ENCODE measurements at regions not wholly inside any gene's neighbourhood (a gene's known extent, or its start where the extent isn't known, plus 50 kb on each side); places are given as distances from the start of the nearest gene placed in this dataset.
"Not testable (repeated sequence)": the region's sequence is repeated elsewhere in the genome, so short reads cannot be mapped to it uniquely, and the experiment has no call there.

DNA sequence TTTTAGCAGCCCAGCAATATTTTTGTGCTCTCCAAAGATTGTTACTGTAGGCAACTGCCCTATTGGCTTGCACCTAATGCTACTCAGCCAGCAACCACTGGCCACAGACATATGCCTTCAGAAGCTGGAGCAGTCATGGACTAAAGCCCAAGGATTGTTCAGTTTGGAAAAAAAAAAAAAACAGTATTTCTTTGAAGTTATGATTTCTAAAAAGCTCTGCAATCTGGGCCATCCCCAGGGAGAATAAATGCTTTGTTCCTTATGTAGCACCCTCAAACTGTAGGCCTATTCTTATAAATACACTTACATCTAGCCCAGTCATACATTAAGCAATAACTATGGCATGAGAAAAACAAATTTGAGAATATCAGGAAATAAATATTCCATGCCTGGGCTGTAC, 2190.5 kb upstream of the RAG2 start:
- Histone ChIP-seq H3K9me3 (ENCODE audit: low read depth) (no peaks in the 10 kb centered on the region), H3K27me3 (no peaks in the 10 kb centered on the region), H3K4me3 (no peak overlapping the region), H3K36me3 (no peaks in the 10 kb centered on the region), H3K4me1 (ENCODE audit: low read depth) (no peaks in the 10 kb centered on the region), H3K27ac (no peak overlapping the region)
- TF ChIP-seq, protein P1, sequence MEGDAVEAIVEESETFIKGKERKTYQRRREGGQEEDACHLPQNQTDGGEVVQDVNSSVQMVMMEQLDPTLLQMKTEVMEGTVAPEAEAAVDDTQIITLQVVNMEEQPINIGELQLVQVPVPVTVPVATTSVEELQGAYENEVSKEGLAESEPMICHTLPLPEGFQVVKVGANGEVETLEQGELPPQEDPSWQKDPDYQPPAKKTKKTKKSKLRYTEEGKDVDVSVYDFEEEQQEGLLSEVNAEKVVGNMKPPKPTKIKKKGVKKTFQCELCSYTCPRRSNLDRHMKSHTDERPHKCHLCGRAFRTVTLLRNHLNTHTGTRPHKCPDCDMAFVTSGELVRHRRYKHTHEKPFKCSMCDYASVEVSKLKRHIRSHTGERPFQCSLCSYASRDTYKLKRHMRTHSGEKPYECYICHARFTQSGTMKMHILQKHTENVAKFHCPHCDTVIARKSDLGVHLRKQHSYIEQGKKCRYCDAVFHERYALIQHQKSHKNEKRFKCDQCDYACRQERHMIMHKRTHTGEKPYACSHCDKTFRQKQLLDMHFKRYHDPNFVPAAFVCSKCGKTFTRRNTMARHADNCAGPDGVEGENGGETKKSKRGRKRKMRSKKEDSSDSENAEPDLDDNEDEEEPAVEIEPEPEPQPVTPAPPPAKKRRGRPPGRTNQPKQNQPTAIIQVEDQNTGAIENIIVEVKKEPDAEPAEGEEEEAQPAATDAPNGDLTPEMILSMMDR (IDR thresholded peaks at IDR 0.05; ENCODE audit: low read depth, low read length), result no peak
- no peak for DNase-seq (ENCODE audit: low read depth in 1 of 2, low spot score in 1 of 2)

DNA sequence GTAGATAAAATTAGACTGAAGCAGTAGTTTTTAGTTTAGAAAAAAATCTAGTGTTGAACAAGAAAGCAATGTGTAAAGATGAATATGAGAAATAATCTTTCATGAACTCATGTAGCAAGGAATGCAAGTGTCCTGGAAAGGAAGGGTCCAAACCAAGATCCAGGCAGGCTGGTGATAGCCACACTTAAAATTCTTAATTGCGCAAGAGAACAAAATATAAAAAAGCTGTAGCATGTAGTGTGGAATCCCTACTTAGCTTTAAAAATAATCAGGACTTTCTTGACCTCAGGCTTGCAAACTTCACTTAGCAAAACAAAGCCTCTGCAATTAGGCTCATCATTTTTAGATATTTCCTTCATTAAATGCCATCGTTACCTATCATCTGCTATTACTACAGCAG, 2186.1 kb upstream of the RAG2 start:
- Histone ChIP-seq H3K27me3 (no peaks in the 10 kb centered on the region), H3K4me1 (ENCODE audit: low read depth) (no peaks in the 10 kb centered on the region), H3K4me3 (no peak overlapping the region), H3K27ac (no peak overlapping the region), H3K36me3 (no peaks in the 10 kb centered on the region), H3K9me3 (ENCODE audit: low read depth) (no peaks in the 10 kb centered on the region)
- no peak for DNase-seq (ENCODE audit: low read depth in 1 of 2, low spot score in 1 of 2)
- TF ChIP-seq, protein P1 (IDR thresholded peaks at IDR 0.05; ENCODE audit: low read depth, low read length), result no peak

DNA sequence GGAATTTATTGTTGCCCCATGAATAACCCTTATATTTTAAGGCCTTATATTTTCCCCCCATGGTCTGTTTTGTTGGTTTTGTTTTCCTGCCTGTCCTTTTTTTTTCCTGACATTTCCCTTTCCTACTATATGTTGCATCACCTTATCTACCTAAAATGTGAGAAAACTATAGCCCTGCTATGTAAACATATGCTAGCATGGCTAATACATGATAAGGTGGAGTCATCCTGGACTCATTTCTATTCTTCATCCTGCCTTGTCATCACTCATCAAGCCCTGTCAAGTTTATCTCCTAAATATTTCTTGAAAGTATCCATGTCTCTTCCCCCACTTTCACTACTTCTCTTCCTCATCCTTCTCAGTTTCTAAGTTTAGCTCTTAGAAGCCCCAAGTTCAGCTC, 2168.8 kb upstream of the RAG2 start:
- no peak overlapping the region for H3K27ac ChIP-seq
- no peaks in the 10 kb centered on the region for H3K4me1 ChIP-seq (ENCODE audit: low read depth)
- H3K27me3 ChIP-seq, result no peaks in the 10 kb centered on the region
- TF ChIP-seq, protein P1 (IDR thresholded peaks at IDR 0.05; ENCODE audit: low read depth, low read length), result no peak
- no peaks in the 10 kb centered on the region for H3K36me3 ChIP-seq
- no peak overlapping the region for H3K4me3 ChIP-seq
- DNase-seq (ENCODE audit: low read depth in 1 of 2, low spot score in 1 of 2), result no peak
- H3K9me3 ChIP-seq (ENCODE audit: low read depth), result no peaks in the 10 kb centered on the region

DNA sequence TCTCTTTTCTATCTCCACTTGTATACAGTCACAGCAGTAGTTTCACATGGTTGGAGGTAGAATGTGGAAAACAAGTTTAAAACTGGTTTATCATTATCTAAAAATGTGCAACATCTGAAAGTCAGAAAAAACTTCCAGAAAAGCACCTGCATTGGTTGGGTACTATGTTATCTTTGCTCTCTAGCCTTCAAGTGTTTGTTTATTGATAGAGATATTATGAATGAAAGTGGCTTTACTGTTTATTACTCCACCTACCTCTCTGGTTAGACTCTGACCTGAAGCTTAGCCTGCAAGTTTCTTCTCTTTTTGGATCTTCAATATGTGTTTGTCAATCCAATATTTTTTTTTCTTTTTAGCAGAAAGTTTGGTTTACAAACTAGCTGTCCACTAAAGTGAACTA, 2161.4 kb upstream of the RAG2 start:
- H3K9me3 ChIP-seq (ENCODE audit: low read depth), result no peaks in the 10 kb centered on the region
- H3K36me3 ChIP-seq, result no peaks in the 10 kb centered on the region
- H3K4me1 ChIP-seq (ENCODE audit: low read depth), result peaks cover 4% of the 10 kb centered on the region
- TF ChIP-seq, protein P1 (IDR thresholded peaks at IDR 0.05; ENCODE audit: low read depth, low read length), result no peak
- DNase-seq (ENCODE audit: low read depth in 1 of 2, low spot score in 1 of 2), result no peak
- H3K27ac ChIP-seq, result no peak overlapping the region
- H3K4me3 ChIP-seq, result no peak overlapping the region
- H3K27me3 ChIP-seq, result no peaks in the 10 kb centered on the region

DNA sequence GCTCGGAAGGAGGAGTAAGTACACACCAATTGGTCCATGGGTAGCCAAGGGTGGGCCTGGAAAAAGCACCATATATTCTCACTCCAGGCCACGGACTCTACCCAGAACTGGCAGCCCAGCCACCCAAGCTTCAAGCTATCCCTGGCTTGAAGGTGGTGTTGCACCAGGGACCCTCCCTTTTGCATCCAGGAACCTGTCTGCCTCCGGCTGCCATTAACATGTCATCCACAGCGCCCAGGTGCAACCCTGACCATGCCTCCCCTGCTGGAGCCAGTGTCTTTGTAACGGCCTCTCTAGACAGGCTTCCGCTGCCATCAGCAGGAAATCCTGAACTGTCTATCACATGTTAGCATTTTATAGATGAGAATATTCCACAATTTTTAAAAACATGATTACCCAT, 2158.5 kb upstream of the RAG2 start:
- no peak for DNase-seq (ENCODE audit: low read depth in 1 of 2, low spot score in 1 of 2)
- no peaks in the 10 kb centered on the region for H3K36me3 ChIP-seq
- TF ChIP-seq, protein P1 (IDR thresholded peaks at IDR 0.05; ENCODE audit: low read depth, low read length), result no peak
- no peaks in the 10 kb centered on the region for H3K9me3 ChIP-seq (ENCODE audit: low read depth)
- no peak overlapping the region for H3K27ac ChIP-seq
- no peak overlapping the region for H3K4me3 ChIP-seq
- peaks cover 6% of the 10 kb centered on the region for H3K4me1 ChIP-seq (ENCODE audit: low read depth)
- H3K27me3 ChIP-seq, result no peaks in the 10 kb centered on the region

DNA sequence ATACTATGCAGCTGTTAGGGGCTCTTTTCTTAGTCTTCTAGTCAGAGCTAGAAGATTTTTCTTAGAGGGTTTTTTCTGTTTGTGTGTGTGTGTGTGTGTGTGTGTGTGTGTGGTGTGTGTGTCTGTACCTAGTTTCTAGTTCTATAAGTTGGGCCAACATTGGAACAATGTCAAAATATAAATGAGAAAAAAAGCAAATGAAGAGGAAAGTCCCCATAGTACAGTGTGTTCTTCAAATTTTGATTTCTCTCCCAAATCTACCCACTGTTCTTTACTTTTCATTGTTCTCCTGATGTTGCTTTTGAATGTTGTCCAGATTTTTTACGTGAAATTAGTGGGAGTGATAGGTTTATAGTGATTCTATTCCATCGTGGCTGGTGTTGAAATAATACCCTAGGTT, 2153.4 kb upstream of the RAG2 start:
- TF ChIP-seq, protein P1 (IDR thresholded peaks at IDR 0.05; ENCODE audit: low read depth, low read length), result no peak
- Histone ChIP-seq H3K4me3 (no peak overlapping the region), H3K4me1 (ENCODE audit: low read depth) (peaks cover 6% of the 10 kb centered on the region), H3K27ac (no peak overlapping the region), H3K36me3 (no peaks in the 10 kb centered on the region), H3K27me3 (no peaks in the 10 kb centered on the region), H3K9me3 (ENCODE audit: low read depth) (no peaks in the 10 kb centered on the region)
- DNase-seq (ENCODE audit: low read depth in 1 of 2, low spot score in 1 of 2), result no peak

DNA sequence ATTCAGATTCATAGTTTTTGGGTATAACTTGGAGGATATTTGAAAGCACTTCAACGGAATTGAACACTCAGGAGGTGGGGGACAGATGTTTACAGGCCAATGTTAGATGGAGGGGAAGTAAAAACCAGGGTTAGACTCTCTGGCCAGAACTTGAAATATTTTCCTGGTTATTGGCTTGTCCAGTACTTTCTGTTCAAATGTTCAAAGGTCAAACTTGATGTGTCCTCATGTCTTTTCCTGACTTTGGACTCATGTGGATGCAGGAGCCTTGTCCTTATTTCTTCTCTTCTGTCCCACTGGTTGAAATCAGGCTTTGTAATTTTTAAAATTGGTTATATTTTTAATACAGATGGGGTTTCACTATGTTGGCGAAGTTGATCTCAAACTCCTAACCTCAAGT, 2148.5 kb upstream of the RAG2 start:
- H3K9me3 ChIP-seq (ENCODE audit: low read depth); H3K27ac ChIP-seq; H3K4me3 ChIP-seq; H3K27me3 ChIP-seq; H3K36me3 ChIP-seq; H3K4me1 ChIP-seq (ENCODE audit: low read depth); DNase-seq (ENCODE audit: low read depth in 1 of 2, low spot score in 1 of 2): not testable (repeated sequence)
